PC-3 (cell line): ENCODE measurements at regions not wholly inside any gene's neighbourhood (a gene's known extent, or its start where the extent isn't known, plus 50 kb on each side); places are given as distances from the start of the nearest gene placed in this dataset.
A peak's percentile ranks its signal among the peaks of the same experiment; 100 is the strongest.

Experiments used
- ATAC-seq: fragments of 200-7000 bp; cut with Tn5 transposase; 2 replicates; pipeline ENCODE4 v1.9.1; 2020; ENCODE audit warnings: mild to moderate bottlenecking, moderate library complexity
- BruUV-seq: library from RNA; stranded (reverse); fragments of 400-500 nt; replicated peaks from 2 replicates; lab custom pipeline; 2021; lab: Mats Ljungman, UMichigan
- CTCF ChIA-PET: fragments of 300-600 bp; sonication (Branson Sonifier 250); formaldehyde crosslinking; loops from one replicate; lab custom pipeline; 2022; ENCODE audit warnings: antibody characterized with exemption; lab: Charles Lee
- POLR2A ChIA-PET: fragments of 300-600 bp; sonication (Branson Sonifier 250); formaldehyde crosslinking; loops from one replicate; lab custom pipeline; 2022; ENCODE audit warnings: antibody characterized with exemption; ENCODE audit not compliant: unreplicated experiment; lab: Charles Lee
- DNase-seq: peaks from one replicate; pipeline ENCODE4 v3.0.0-alpha.2; 2015
- H2AFZ ChIP-seq: fragments of 300-600 bp; sonication (generic); 2 replicates; pipeline ENCODE4 v1.6.0; 2016; ENCODE audit warnings: antibody characterized with exemption, low read length
- H3F3A ChIP-seq: fragments of 300-600 bp; sonication (generic); one replicate; pipeline ENCODE4 v1.6.0; 2017; ENCODE audit warnings: antibody characterized with exemption, low read length, control low read depth, mild to moderate bottlenecking; ENCODE audit not compliant: unreplicated experiment
- H3K27ac ChIP-seq: fragments of 300-600 bp; sonication (generic); 2 replicates; pipeline ENCODE4 v1.5.1; 2016; ENCODE audit warnings: mild to moderate bottlenecking, low read length
- H3K27me3 ChIP-seq: fragments of 300-600 bp; sonication (generic); 2 replicates; pipeline ENCODE4 v1.6.1; 2016; ENCODE audit warnings: low read length, mixed read lengths
- H3K36me3 ChIP-seq: fragments of 300-600 bp; sonication (generic); 2 replicates; pipeline ENCODE4 v1.6.1; 2016; ENCODE audit warnings: low read depth, mixed run types, low read length, mixed read lengths
- H3K4me1 ChIP-seq: fragments of 300-600 bp; sonication (generic); 2 replicates; pipeline ENCODE4 v1.5.1; 2016; ENCODE audit warnings: low read length; ENCODE audit not compliant: insufficient read depth
- H3K4me2 ChIP-seq: fragments of 300-600 bp; sonication (generic); 2 replicates; pipeline ENCODE4 v1.6.0; 2016; ENCODE audit warnings: low read length
- H3K4me3 ChIP-seq: fragments of 300-600 bp; sonication (generic); 2 replicates; pipeline ENCODE4 v1.5.1; 2016; ENCODE audit warnings: mild to moderate bottlenecking, low read length, mixed read lengths
- H3K79me2 ChIP-seq: fragments of 300-600 bp; sonication (generic); 2 replicates; pipeline ENCODE4 v1.6.1; 2017; ENCODE audit warnings: low read length, mixed read lengths
- H3K9ac ChIP-seq: fragments of 300-600 bp; sonication (generic); 2 replicates; pipeline ENCODE4 v1.6.0; 2016; ENCODE audit warnings: mild to moderate bottlenecking, low read length
- H3K9me2 ChIP-seq: fragments of 300-600 bp; sonication (generic); replicated peaks from 2 replicates; pipeline ENCODE4 v1.6.1; 2016; ENCODE audit warnings: mixed run types, low read length, mixed read lengths
- H3K9me3 ChIP-seq: fragments of 300-600 bp; sonication (generic); 2 replicates; pipeline ENCODE4 v1.6.1; 2016; ENCODE audit warnings: low read length, mixed read lengths
- H4K20me1 ChIP-seq: fragments of 300-600 bp; sonication (generic); 2 replicates; pipeline ENCODE4 v1.6.1; 2016; ENCODE audit warnings: low read length, mixed read lengths
- CTCF ChIP-seq: fragments of 300-600 bp; sonication (generic); conservative IDR thresholded peaks from 2 replicates; pipeline ENCODE4 v1.5.1; 2017; ENCODE audit warnings: antibody characterized with exemption, low read depth, mild to moderate bottlenecking, low read length
- EZH2 ChIP-seq: fragments of 300-600 bp; sonication (generic); IDR thresholded peaks from one replicate; pipeline ENCODE4 v1.6.1; 2017; ENCODE audit warnings: antibody characterized with exemption, mild to moderate bottlenecking, low read length; ENCODE audit not compliant: unreplicated experiment
- EZH2phosphoT487 ChIP-seq: fragments of 300-600 bp; sonication (generic); IDR thresholded peaks from 2 replicates; pipeline ENCODE4 v1.6.1; 2018; ENCODE audit warnings: mild to moderate bottlenecking, antibody characterized with exemption, low read length, borderline replicate concordance
- intact Hi-C: fragments of 100-400 bp; cut with micrococcal nuclease; formaldehyde crosslinking; loops from 2 replicates; pipeline ENCODE4 v1.9.0; 2023

GRCh38 chr2:58926112-58926511 is 685.0 kb upstream of the FANCL start:
- intact Hi-C loops: no loop called here
- ChIA-PET POLR2A (no interaction called here), CTCF (no interaction called here)
- H3K4me2 ChIP-seq: no peak overlapping the region
- no peak for TF ChIP-seq EZH2phosphoT487
- no TSS peak for BruUV-seq
- no peaks in the 10 kb centered on the region for H3K9me3 ChIP-seq
- H3K4me3 ChIP-seq: no peak overlapping the region
- no peaks in the 10 kb centered on the region for H3K4me1 ChIP-seq
- no peak overlapping the region for H3K9ac ChIP-seq
- DNase-seq (no peak), ATAC-seq (no peak)
- no peaks in the 10 kb centered on the region for H3K9me2 ChIP-seq
- H3F3A ChIP-seq: no peaks in the 10 kb centered on the region
- no peaks in the 10 kb centered on the region for H3K36me3 ChIP-seq
- no peaks in the 10 kb centered on the region for H4K20me1 ChIP-seq
- H2AFZ ChIP-seq: no peak overlapping the region
- peaks cover 26% of the 10 kb centered on the region for H3K27me3 ChIP-seq
- H3K79me2 ChIP-seq: no peaks in the 10 kb centered on the region
- no peak overlapping the region for H3K27ac ChIP-seq

- ChIA-PET POLR2A (no interaction called here), CTCF (no interaction called here)
- H3K4me3 ChIP-seq: no peak overlapping the region
- H3K9me2 ChIP-seq: no peaks in the 10 kb centered on the region
- H3K36me3 ChIP-seq: no peaks in the 10 kb centered on the region
- no peak overlapping the region for H3K9ac ChIP-seq
- TF ChIP-seq EZH2 (no peak), EZH2phosphoT487 (no peak), CTCF (no peak)
- H3K4me1 ChIP-seq: no peaks in the 10 kb centered on the region
- no peak for DNase-seq
- H3K9me3 ChIP-seq: no peaks in the 10 kb centered on the region
- H2AFZ ChIP-seq: no peak overlapping the region
- no peaks in the 10 kb centered on the region for H4K20me1 ChIP-seq
- no peaks in the 10 kb centered on the region for H3K79me2 ChIP-seq
- ATAC-seq: no peak
- BruUV-seq: no TSS peak
- no peaks in the 10 kb centered on the region for H3F3A ChIP-seq
- H3K27ac ChIP-seq: no peak overlapping the region
- H3K4me2 ChIP-seq: no peak overlapping the region
- intact Hi-C loops: no loop called here
- H3K27me3 ChIP-seq: peaks cover 23% of the 10 kb centered on the region
Measured at GRCh38 chr2:58925676-58926081, 684.6 kb upstream of the FANCL start.

- H4K20me1 ChIP-seq: no peaks in the 10 kb centered on the region
- peaks cover 28% of the 10 kb centered on the region for H3K27me3 ChIP-seq
- no peaks in the 10 kb centered on the region for H3K9me3 ChIP-seq
- ChIA-PET CTCF (no interaction called here), POLR2A (no interaction called here)
- no peaks in the 10 kb centered on the region for H3K36me3 ChIP-seq
- TF ChIP-seq EZH2phosphoT487 (no peak), EZH2 (no peak), CTCF (no peak)
- H3F3A ChIP-seq: no peaks in the 10 kb centered on the region
- no peak overlapping the region for H3K4me3 ChIP-seq
- H3K79me2 ChIP-seq: no peaks in the 10 kb centered on the region
- H3K9me2 ChIP-seq: no peaks in the 10 kb centered on the region
- no peak overlapping the region for H3K4me2 ChIP-seq
- H3K9ac ChIP-seq: no peak overlapping the region
- H2AFZ ChIP-seq: no peak overlapping the region
- H3K4me1 ChIP-seq: no peaks in the 10 kb centered on the region
- ATAC-seq: no peak
- no TSS peak for BruUV-seq
- intact Hi-C loops: no loop called here
- no peak overlapping the region for H3K27ac ChIP-seq
- DNase-seq: peak; percentile 10
Measured at GRCh38 chr2:58923869-58924268, 682.7 kb upstream of the FANCL start.
